GM13977 (cell line): ENCODE measurements at regions not wholly inside any gene's neighbourhood (a gene's known extent, or its start where the extent isn't known, plus 50 kb on each side); places are given as distances from the start of the nearest gene placed in this dataset.

ENCODE experiments used
- DNase-seq: peaks from one replicate; pipeline ENCODE4 v3.0.0; 2012; ENCODE audit warnings: low spot score
- CTCF ChIP-seq: IDR thresholded peaks from 2 replicates; pipeline ENCODE4 v1.5.1; 2012; ENCODE audit warnings: mild to moderate bottlenecking, control low read depth; ENCODE audit not compliant: insufficient read depth; ENCODE audit errors: extremely low read depth, missing control alignments
- in situ Hi-C: fragments of 300-500 bp; cut with MboI; formaldehyde crosslinking; loops from one replicate; pipeline ENCODE4 v1.12.0; 2022; ENCODE audit warnings: low sequenced_read_pairs, low pct_unique_long_range_greater_than_20kb, mixed read lengths, inconsistent platforms; ENCODE audit not compliant: unreplicated experiment

DNA sequence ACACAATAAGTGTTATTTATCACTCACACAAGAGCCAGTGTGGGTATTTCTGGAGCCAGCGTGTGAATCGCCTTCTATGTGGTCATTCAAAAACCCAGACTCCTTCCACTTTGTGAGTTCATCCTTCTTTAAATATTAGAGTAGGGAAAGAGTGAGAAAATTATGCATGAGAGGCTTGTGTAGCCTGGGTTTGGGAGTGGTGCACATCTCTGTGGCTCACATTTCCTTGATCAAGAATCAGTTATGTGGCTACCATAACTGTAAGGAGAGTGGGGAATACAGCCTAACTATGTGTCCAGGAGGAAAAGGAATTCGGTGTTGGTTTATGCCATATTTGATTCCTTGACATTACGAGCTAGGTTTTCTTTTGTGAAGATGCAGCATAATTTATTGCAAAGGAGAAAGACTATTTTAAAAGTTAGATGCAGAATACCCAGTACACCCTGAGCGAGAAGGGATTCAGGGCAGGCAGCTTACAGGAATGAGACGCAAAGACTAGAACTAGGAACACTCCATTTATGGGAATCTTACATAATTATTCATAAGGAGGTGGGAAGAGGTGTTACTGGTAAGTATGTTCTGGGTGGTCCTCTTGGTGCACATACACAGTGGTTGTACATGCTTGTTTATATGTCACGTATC, 638.5 kb downstream of the COL12A1 start:
- DNase-seq = no peak
- in situ Hi-C loops = no loop called here
- TF ChIP-seq CTCF = no peak

DNA sequence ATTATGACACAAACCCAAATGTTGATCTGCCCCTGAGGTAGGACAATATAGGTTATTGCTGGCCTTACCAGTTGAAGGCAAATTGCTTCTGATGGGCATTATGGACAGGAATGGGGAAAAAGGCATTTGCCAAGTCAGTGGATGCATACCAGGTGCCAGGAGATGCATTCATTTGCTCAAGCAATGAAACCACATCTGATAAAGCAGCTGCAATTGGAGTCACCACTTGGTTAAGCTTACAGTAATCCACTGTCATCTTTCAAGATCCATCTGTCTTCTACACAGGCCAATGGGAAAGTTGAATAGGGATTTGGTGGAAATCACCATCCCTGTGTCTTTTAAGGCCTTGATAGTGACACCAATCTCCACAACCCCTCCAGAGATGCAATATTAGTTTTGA, 648.6 kb downstream of the COL12A1 start:
- in situ Hi-C loops = no loop called here
- no peak for DNase-seq
- no peak for TF ChIP-seq CTCF

GRCh38 chr6:74554041-74554440, 651.8 kb downstream of the COL12A1 start:
- no peak for DNase-seq

DNA sequence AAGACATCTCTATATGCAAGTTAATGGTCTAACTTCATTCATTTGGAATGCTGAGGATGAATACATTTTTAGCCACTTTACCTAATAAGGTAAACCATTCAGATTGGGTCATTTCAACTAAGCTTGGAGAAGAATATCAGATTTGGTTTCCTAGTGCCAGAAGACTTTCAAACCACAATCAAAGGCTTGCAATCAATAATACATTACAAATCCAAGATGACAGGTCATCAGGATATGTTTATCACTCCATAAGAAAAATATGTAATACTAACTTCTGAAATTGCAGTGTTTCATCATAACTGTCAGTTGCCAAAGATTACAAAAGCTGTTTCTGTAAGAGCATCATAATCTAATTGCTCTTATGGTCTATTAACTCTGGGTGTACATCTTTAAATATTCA, 654.0 kb downstream of the COL12A1 start:
- no peak for TF ChIP-seq CTCF
- in situ Hi-C loops = no loop called here
- DNase-seq = no peak

More at GRCh38 chr6:74554041-74554440, 651.8 kb downstream of the COL12A1 start:
- in situ Hi-C loops = no loop called here
- TF ChIP-seq CTCF = no peak

DNA sequence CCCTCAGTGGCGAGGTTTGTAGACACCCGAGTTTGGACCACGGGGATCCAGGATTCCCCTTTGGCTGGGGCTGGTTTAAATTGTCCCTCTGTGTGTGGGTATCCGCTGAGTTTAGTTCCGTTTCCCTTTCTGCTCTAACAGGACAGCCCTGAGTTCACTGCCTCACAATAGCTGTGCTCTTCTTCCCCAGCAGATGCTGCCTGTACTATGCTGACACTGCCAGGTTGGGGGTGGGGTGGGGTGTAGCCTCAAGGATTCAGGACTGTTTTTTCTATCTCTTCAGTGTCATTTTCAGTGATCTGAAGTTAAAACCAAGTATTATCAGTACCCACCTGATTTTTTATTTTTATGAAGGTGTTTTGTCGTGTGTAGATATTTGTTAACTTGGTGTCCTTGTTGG, 655.0 kb downstream of the COL12A1 start:
- TF ChIP-seq CTCF = no peak
- in situ Hi-C loops = no loop called here
- DNase-seq = no peak

DNA sequence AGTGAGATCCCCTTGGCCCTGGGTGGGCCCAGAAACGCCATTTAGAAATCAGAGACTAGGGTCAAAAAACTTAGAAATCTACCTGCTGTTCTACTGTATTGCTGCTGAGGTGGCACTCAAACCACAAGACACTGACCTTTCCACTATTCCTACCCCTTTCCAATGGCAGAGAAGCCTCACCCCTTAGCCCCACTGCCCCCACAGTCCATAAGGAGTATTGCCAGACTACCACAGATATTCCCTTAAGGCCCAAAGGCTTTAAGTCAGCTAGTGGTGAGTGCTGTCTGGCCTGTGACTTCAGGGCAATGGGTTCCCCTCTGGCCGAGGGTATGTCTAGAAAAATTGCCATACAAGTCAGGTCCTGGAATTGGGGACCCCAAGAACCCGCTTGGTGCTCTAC, 656.1 kb downstream of the COL12A1 start:
- TF ChIP-seq CTCF = no peak
- in situ Hi-C loops = no loop called here
- no peak for DNase-seq

- TF ChIP-seq CTCF = no peak
- DNase-seq = no peak
- in situ Hi-C loops = no loop called here
These were observed 671.2 kb downstream of the COL12A1 start for GRCh38 chr6:74534465-74535211.
